ENCODE measurements at regions not wholly inside any gene's neighbourhood (a gene's known extent, or its start where the extent isn't known, plus 50 kb on each side); places are given as distances from the start of the nearest gene placed in this dataset.

GRCh38 chr11:121801781-121802180 lies 314.2 kb downstream of the BLID start:
- Mint-ChIP-seq H3K36me3 (no peaks in the 10 kb centered on the region), H3K4me1 (peaks cover 32% of the 10 kb centered on the region), H3K9me3 (peaks cover 5% of the 10 kb centered on the region), H3K27me3 (ENCODE audit: insufficient read depth, low read depth) (no peaks in the 10 kb centered on the region), H3K27ac (peak overlapping the region; percentile 76), H3K4me3 (peak overlapping the region; percentile 12)
- Histone ChIP-seq H2AFZ (replicated peaks) (peak overlapping the region; percentile 80), H3K36me3 (no peaks in the 10 kb centered on the region), H3K9ac (no peak overlapping the region), H3K4me2 (peak overlapping the region; percentile 77), H3K27me3 (no peaks in the 10 kb centered on the region), H3K27ac (peak overlapping the region; percentile 77), H3K4me1 (peaks cover 33% of the 10 kb centered on the region), H3K79me2 (ENCODE audit: low read depth) (no peaks in the 10 kb centered on the region), H3F3A (ENCODE audit: low read depth) (peaks cover 33% of the 10 kb centered on the region), H3K9me3 (ENCODE audit: low read depth) (no peaks in the 10 kb centered on the region), H3K4me3 (no peak overlapping the region), H4K20me1 (ENCODE audit: low read depth) (no peaks in the 10 kb centered on the region)
- TF ChIP-seq, protein P1, sequence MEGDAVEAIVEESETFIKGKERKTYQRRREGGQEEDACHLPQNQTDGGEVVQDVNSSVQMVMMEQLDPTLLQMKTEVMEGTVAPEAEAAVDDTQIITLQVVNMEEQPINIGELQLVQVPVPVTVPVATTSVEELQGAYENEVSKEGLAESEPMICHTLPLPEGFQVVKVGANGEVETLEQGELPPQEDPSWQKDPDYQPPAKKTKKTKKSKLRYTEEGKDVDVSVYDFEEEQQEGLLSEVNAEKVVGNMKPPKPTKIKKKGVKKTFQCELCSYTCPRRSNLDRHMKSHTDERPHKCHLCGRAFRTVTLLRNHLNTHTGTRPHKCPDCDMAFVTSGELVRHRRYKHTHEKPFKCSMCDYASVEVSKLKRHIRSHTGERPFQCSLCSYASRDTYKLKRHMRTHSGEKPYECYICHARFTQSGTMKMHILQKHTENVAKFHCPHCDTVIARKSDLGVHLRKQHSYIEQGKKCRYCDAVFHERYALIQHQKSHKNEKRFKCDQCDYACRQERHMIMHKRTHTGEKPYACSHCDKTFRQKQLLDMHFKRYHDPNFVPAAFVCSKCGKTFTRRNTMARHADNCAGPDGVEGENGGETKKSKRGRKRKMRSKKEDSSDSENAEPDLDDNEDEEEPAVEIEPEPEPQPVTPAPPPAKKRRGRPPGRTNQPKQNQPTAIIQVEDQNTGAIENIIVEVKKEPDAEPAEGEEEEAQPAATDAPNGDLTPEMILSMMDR (IDR thresholded peaks at IDR 0.05), result no peak
- TF ChIP-seq EZH2phosphoT487 (IDR thresholded peaks at IDR 0.05), result no peak
- TF ChIP-seq EZH2 (IDR thresholded peaks at IDR 0.05), result no peak
- DNase-seq (ENCODE audit: low spot score), result no peak

DNA sequence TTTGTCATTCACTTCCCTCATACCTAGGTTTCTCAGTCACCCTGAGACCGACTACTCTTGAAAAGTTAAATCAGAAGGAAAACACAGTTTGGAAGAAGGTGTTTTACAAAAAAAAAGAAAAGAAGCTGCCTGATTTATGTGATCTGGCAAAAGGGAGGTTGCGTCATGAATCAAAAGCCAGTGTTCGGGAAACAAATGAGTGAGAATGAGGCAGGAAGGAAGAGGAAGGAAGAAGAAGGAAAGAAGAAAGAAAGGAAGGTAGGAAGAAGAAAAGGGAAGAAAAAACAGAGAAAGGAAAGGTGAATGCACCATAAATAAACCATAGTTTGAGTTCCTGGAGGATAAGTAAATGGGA lies 314.6 kb downstream of the BLID start:
- H2AFZ ChIP-seq (replicated peaks), result peak overlapping the region; percentile 80
- H3K4me3 ChIP-seq, result peak overlapping the region; percentile 27
- peak overlapping the region; percentile 77 for H3K27ac ChIP-seq
- no peak overlapping the region for H3K9ac ChIP-seq
- TF ChIP-seq, protein P1 (IDR thresholded peaks at IDR 0.05), result no peak
- TF ChIP-seq EZH2 (IDR thresholded peaks at IDR 0.05) (no peak), EZH2phosphoT487 (IDR thresholded peaks at IDR 0.05) (no peak)
- no peaks in the 10 kb centered on the region for H3K79me2 ChIP-seq (ENCODE audit: low read depth)
- H3K9me3 Mint-ChIP-seq, result peaks cover 5% of the 10 kb centered on the region
- H3K27me3 ChIP-seq, result no peaks in the 10 kb centered on the region
- peak overlapping the region; percentile 76 for H3K27ac Mint-ChIP-seq
- H3K4me2 ChIP-seq, result peak overlapping the region; percentile 77
- peaks cover 33% of the 10 kb centered on the region for H3K4me1 ChIP-seq
- peak overlapping the region; percentile 54 for H3K4me3 Mint-ChIP-seq
- H3K36me3 Mint-ChIP-seq, result no peaks in the 10 kb centered on the region
- H3F3A ChIP-seq (ENCODE audit: low read depth), result peaks cover 33% of the 10 kb centered on the region
- no peaks in the 10 kb centered on the region for H3K9me3 ChIP-seq (ENCODE audit: low read depth)
- H4K20me1 ChIP-seq (ENCODE audit: low read depth), result no peaks in the 10 kb centered on the region
- H3K27me3 Mint-ChIP-seq (ENCODE audit: insufficient read depth, low read depth), result no peaks in the 10 kb centered on the region
- H3K4me1 Mint-ChIP-seq, result peaks cover 32% of the 10 kb centered on the region
- DNase-seq (ENCODE audit: low spot score), result no peak
- no peaks in the 10 kb centered on the region for H3K36me3 ChIP-seq

- TF ChIP-seq, protein P1 (IDR thresholded peaks at IDR 0.05), result no peak
- TF ChIP-seq EZH2phosphoT487 (IDR thresholded peaks at IDR 0.05) (peak; percentile 28), EZH2 (IDR thresholded peaks at IDR 0.05) (no peak)
- Histone ChIP-seq H3K4me2 (peak overlapping the region; percentile 77), H3F3A (ENCODE audit: low read depth) (peaks cover 33% of the 10 kb centered on the region), H3K27me3 (no peaks in the 10 kb centered on the region), H3K27ac (peak overlapping the region; percentile 77), H4K20me1 (ENCODE audit: low read depth) (no peaks in the 10 kb centered on the region), H3K9me3 (ENCODE audit: low read depth) (no peaks in the 10 kb centered on the region), H3K9ac (no peak overlapping the region), H3K4me3 (peak overlapping the region; percentile 27), H3K4me1 (peaks cover 33% of the 10 kb centered on the region), H2AFZ (replicated peaks) (peak overlapping the region; percentile 80), H3K79me2 (ENCODE audit: low read depth) (no peaks in the 10 kb centered on the region), H3K36me3 (no peaks in the 10 kb centered on the region)
- Mint-ChIP-seq H3K27me3 (ENCODE audit: insufficient read depth, low read depth) (no peaks in the 10 kb centered on the region), H3K36me3 (no peaks in the 10 kb centered on the region), H3K9me3 (peaks cover 5% of the 10 kb centered on the region), H3K4me3 (peak overlapping the region; percentile 54), H3K4me1 (peaks cover 32% of the 10 kb centered on the region), H3K27ac (peak overlapping the region; percentile 76)
- DNase-seq (ENCODE audit: low spot score), result peak; percentile 92
Measured at GRCh38 chr11:121800731-121801393, 315.2 kb downstream of the BLID start.
